Body of pancreas (tissue), 4 donors: ENCODE measurements at regions not wholly inside any gene's neighbourhood (a gene's known extent, or its start where the extent isn't known, plus 50 kb on each side); places are given as distances from the start of the nearest gene placed in this dataset.

Experiments
- POLR2A ChIP-seq, 3 donors: fragments of 450-650 bp; IDR thresholded peaks; one replicate each; pipeline ENCODE4 v1.6.1; 2016; ENCODE audit warnings: antibody characterized with exemption in 3 of 3, mild to moderate bottlenecking in 2 of 3
- TF ChIP-seq, protein P1 (sequence below), 7 experiments: fragments of 450-650 bp in 4 of 7; fragments of 200-600 bp in 3 of 7; sonication (generic) in 3 of 7; IDR thresholded peaks; one replicate each; pipeline ENCODE4 v1.5.1; 2016 to 2019; ENCODE audit warnings: antibody characterized with exemption in 7 of 7

DNA sequence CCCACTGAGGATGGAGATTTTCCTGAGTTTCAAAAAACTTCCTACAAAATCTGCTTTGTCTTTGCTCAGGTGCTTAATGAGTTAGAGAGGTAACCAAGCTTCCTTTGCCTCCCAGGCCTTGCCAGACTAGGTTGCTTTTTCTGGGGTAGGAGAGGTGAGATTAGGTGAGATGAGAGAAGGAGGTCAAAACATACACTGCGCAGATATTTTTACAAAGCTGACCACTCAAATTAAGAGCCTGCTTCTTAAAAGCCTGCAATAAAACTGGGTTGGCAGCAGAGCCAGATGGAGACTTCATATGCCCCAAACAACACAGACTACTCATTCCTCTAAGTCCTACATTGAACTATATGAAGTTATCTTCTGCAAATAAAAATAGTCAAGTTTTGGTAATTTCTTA lies 352.5 kb downstream of the NUF2 start:
- no peak for TF ChIP-seq POLR2A (IDR thresholded peaks at IDR 0.05)
- TF ChIP-seq, protein P1, sequence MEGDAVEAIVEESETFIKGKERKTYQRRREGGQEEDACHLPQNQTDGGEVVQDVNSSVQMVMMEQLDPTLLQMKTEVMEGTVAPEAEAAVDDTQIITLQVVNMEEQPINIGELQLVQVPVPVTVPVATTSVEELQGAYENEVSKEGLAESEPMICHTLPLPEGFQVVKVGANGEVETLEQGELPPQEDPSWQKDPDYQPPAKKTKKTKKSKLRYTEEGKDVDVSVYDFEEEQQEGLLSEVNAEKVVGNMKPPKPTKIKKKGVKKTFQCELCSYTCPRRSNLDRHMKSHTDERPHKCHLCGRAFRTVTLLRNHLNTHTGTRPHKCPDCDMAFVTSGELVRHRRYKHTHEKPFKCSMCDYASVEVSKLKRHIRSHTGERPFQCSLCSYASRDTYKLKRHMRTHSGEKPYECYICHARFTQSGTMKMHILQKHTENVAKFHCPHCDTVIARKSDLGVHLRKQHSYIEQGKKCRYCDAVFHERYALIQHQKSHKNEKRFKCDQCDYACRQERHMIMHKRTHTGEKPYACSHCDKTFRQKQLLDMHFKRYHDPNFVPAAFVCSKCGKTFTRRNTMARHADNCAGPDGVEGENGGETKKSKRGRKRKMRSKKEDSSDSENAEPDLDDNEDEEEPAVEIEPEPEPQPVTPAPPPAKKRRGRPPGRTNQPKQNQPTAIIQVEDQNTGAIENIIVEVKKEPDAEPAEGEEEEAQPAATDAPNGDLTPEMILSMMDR (IDR thresholded peaks at IDR 0.05), result no peak
